Myocyte (in vitro differentiated cells): ENCODE measurements at regions not wholly inside any gene's neighbourhood (a gene's known extent, or its start where the extent isn't known, plus 50 kb on each side); places are given as distances from the start of the nearest gene placed in this dataset.
A peak's percentile ranks its signal among the peaks of the same experiment; 100 is the strongest.

Source experiments
- DNase-seq: peaks from one replicate; pipeline ENCODE4 v3.0.0-alpha.2; 2012; ENCODE audit warnings: low read depth

- no peak for DNase-seq
Observed at GRCh38 chr10:129398711-129399141, 68.3 kb upstream of the MGMT start.

DNA sequence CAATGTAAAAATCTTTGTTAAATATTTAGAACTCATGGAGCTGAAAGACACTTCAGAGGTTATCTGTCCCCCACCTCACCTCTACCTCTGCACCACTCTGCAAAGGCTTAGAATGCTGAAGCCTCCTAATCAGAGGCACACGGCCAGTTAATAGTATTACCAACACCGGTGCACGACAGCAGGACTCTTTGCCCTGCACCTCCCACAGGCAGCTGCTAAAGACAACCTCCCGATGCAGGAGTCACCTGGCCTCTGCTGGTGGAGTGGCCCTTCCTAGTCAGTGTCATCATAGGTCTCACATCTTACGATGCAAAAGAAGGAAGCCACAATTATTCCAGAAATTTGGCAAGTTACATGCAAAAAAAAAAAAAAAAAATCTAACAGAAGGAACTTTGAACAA lies 66.6 kb upstream of the MGMT start:
- no peak for DNase-seq

- DNase-seq, result no peak
Observed at GRCh38 chr10:129402459-129402858, 64.6 kb upstream of the MGMT start.

- DNase-seq, result no peak
Observed at GRCh38 chr10:129404091-129404490, 63.0 kb upstream of the MGMT start.

DNA sequence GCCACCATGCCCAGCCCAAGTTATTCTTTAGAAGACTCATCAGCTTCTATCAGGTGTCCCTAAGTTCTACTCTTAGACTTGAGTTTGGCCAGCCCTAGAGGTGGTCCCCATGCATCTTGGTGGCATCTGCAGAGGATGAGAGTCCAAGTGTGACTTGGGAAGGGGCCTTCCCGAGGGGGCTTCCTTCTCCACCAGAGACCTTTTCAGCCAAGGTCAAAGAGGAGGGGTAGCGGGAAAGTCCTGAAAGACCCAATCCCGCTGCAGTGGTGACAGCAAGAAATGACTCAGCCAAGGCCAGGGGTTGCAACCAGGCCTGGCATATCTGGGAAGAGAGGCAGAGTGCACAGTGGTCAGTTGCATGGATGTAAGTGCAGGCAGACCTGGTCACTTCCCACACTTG lies 61.7 kb upstream of the MGMT start:
- DNase-seq, result no peak

DNA sequence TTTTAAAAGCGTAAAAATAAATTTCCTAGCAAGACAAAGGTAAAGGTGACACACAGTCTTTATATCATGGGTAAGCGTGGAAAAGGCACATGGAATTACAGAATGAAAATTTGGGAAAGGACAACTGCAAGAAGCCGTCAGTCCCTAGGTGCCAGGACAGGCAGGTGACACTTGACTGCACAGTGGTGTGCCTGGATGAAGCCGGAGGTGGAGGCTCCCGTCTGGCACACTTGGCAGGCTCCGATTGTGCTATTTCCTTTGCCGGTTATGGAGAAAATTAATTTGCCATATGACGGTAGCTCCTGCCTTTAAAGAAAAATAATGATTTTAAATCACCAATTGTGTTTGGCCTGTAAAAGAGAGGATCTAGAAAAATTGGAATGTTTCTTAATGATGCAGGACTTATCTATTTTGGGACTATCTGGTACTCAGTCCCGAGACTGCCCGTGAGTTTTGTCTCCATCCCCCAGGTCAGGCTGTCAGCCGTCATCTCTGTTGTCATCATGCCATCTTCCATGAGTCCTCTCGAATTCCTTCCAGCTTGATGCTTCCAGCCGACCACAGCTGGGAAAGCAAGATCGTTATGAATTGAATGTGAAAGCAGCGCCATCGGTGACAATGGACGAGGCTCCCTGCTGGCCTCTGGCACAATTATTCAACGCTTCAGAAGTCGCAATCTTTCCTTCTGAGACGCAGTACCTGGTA lies 56.2 kb upstream of the MGMT start:
- DNase-seq, result no peak

DNA sequence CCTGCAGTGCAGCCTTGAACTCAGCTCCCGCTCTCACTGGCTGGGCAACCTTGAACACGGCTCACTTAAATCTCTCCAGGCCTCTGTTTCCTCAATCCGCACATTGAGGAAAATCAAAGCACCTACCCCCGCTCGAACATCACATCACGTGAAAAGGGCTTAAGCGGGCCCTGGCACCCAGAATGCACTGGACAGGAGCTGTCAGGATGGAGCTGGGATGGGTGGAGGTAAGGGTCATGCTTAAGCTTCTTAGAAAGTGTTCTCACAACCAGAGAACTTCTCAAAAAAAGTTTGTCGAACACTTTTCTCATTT lies 55.7 kb upstream of the MGMT start:
- DNase-seq, result no peak

DNA sequence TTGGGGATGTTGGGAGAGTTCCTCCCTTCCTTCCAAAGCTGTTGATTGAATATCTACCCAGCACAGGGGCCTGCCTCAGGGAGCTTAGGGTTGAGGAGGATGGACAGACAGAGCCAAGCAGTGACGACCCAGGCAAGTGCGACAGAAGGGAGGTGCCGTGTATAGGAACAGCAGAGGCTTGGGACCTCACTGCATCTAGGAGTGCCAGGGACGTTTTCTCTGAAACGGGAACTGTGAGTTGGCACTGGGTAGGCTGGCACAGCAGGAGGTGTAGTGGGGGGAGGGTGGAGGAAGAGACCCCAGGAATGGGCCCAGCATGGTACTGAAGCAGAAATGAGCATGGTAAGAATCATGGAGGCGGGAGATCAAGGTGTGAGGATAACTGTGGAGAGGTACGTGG lies 55.3 kb upstream of the MGMT start:
- no peak for DNase-seq

GRCh38 chr10:129413024-129413423 lies 54.0 kb upstream of the MGMT start:
- DNase-seq, result no peak

GRCh38 chr10:129415215-129416140 lies 51.6 kb upstream of the MGMT start:
- peak; percentile 9 for DNase-seq

GRCh38 chr10:129416155-129416554 lies 50.9 kb upstream of the MGMT start:
- DNase-seq, result peak; percentile 2

GRCh38 chr10:129416956-129417765 lies 49.9 kb upstream of the MGMT start:
- no peak for DNase-seq
